H9 (cell line): ENCODE measurements at regions not wholly inside any gene's neighbourhood (a gene's known extent, or its start where the extent isn't known, plus 50 kb on each side); places are given as distances from the start of the nearest gene placed in this dataset.

Source experiments
- DNase-seq: peaks from one replicate; pipeline ENCODE4 v3.0.0-alpha.2; 2017
- H2AFZ ChIP-seq: one replicate; pipeline ENCODE4 v1.6.1; 2013; ENCODE audit warnings: mild to moderate bottlenecking, low read length, control low read depth, moderate library complexity
- H2AK5ac ChIP-seq: 2 replicates; pipeline ENCODE4 v1.6.1; 2013; ENCODE audit warnings: low read length, control low read depth, mixed read lengths; ENCODE audit not compliant: insufficient read length
- H2BK120ac ChIP-seq: one replicate; pipeline ENCODE4 v1.6.1; 2013; ENCODE audit warnings: low read depth, mild to moderate bottlenecking, low read length, control low read depth, inconsistent platforms; ENCODE audit not compliant: poor library complexity, severe bottlenecking
- H2BK12ac ChIP-seq: 2 replicates; pipeline ENCODE4 v1.6.1; 2013; ENCODE audit warnings: low read length, control low read depth, mixed read lengths, low read depth; ENCODE audit not compliant: insufficient read length
- H2BK15ac ChIP-seq: 2 replicates; pipeline ENCODE4 v1.6.1; 2013; ENCODE audit warnings: low read depth, low read length, control low read depth
- H2BK20ac ChIP-seq: one replicate; pipeline ENCODE4 v1.6.1; 2013; ENCODE audit warnings: low read depth, mild to moderate bottlenecking, low read length, control low read depth, inconsistent platforms; ENCODE audit not compliant: poor library complexity, severe bottlenecking
- H2BK5ac ChIP-seq: 2 replicates; pipeline ENCODE4 v1.6.1; 2013; ENCODE audit warnings: low read length, control low read depth, mixed read lengths; ENCODE audit not compliant: insufficient read length
- H3K14ac ChIP-seq: 2 replicates; pipeline ENCODE4 v1.6.1; 2013; ENCODE audit warnings: low read length, control low read depth; ENCODE audit not compliant: insufficient read depth
- H3K18ac ChIP-seq: 2 replicates; pipeline ENCODE4 v1.6.1; 2013; ENCODE audit warnings: low read depth, mild to moderate bottlenecking, mixed read lengths, low read length, control low read depth; ENCODE audit not compliant: insufficient read length
- H3K23ac ChIP-seq: 2 replicates; pipeline ENCODE4 v1.6.1; 2013; ENCODE audit warnings: low read length, control low read depth, mixed read lengths, low read depth; ENCODE audit not compliant: insufficient read length
- H3K23me2 ChIP-seq: 2 replicates; pipeline ENCODE4 v1.6.1; 2013; ENCODE audit warnings: low read depth, mild to moderate bottlenecking, mixed read lengths, low read length, control low read depth; ENCODE audit not compliant: insufficient read length, poor library complexity, severe bottlenecking
- H3K27ac ChIP-seq: 2 replicates; pipeline ENCODE4 v1.5.1; 2013; ENCODE audit warnings: low read length, control low read depth, mixed read lengths, low read depth; ENCODE audit not compliant: insufficient read length
- H3K27me3 ChIP-seq: 2 replicates; pipeline ENCODE4 v1.6.1; 2013; ENCODE audit warnings: low read length, control low read depth, inconsistent platforms; ENCODE audit not compliant: insufficient read depth
- H3K4ac ChIP-seq: 2 replicates; pipeline ENCODE4 v1.6.1; 2013; ENCODE audit warnings: low read depth, mild to moderate bottlenecking, control low read depth, inconsistent platforms, low read length, moderate library complexity
- H3K4me1 ChIP-seq: 2 replicates; pipeline ENCODE4 v1.6.1; 2013; ENCODE audit warnings: low read length, control low read depth, inconsistent platforms; ENCODE audit not compliant: insufficient read depth
- H3K4me2 ChIP-seq: 2 replicates; pipeline ENCODE4 v1.6.1; 2013; ENCODE audit warnings: low read length, control low read depth, mixed read lengths; ENCODE audit not compliant: insufficient read length, insufficient read depth
- H3K56ac ChIP-seq: 2 replicates; pipeline ENCODE4 v1.6.1; 2013; ENCODE audit warnings: low read depth, mild to moderate bottlenecking, mixed read lengths, low read length, control low read depth; ENCODE audit not compliant: insufficient read length
- H3K79me1 ChIP-seq: 2 replicates; pipeline ENCODE4 v1.6.1; 2013; ENCODE audit warnings: low read depth, mild to moderate bottlenecking, moderate library complexity, low read length, control low read depth, inconsistent platforms; ENCODE audit not compliant: insufficient read depth, poor library complexity, severe bottlenecking
- H3K79me2 ChIP-seq: 2 replicates; pipeline ENCODE4 v1.6.1; 2013; ENCODE audit warnings: low read length, control low read depth, inconsistent platforms; ENCODE audit not compliant: insufficient read depth
- H3K9ac ChIP-seq: 2 replicates; pipeline ENCODE4 v1.6.1; 2013; ENCODE audit warnings: low read length, control low read depth, mixed read lengths; ENCODE audit not compliant: insufficient read length; ENCODE audit errors: extremely low read depth
- H3K9me3 ChIP-seq: one replicate; pipeline ENCODE4 v1.6.1; 2013; ENCODE audit warnings: low read depth, low read length, inconsistent platforms; ENCODE audit not compliant: control insufficient read depth
- H3T11ph ChIP-seq: one replicate; pipeline ENCODE4 v1.6.1; 2013; ENCODE audit warnings: mild to moderate bottlenecking, low read length, control low read depth, inconsistent platforms
- H4K20me1 ChIP-seq: one replicate; pipeline ENCODE4 v1.6.1; 2013; ENCODE audit not compliant: control insufficient read depth, insufficient read length, insufficient read depth
- H4K5ac ChIP-seq: 2 replicates; pipeline ENCODE4 v1.6.1; 2013; ENCODE audit warnings: low read depth, mild to moderate bottlenecking, mixed read lengths, low read length, control low read depth; ENCODE audit not compliant: insufficient read length
- H4K8ac ChIP-seq: replicated peaks from 2 replicates; pipeline ENCODE4 v1.6.1; 2013; ENCODE audit warnings: low read length, control low read depth, mixed read lengths, low read depth; ENCODE audit not compliant: insufficient read length
- H4K91ac ChIP-seq: 2 replicates; pipeline ENCODE4 v1.6.1; 2013; ENCODE audit warnings: low read depth, mild to moderate bottlenecking, moderate library complexity, mixed read lengths, low read length, control low read depth; ENCODE audit not compliant: insufficient read length
- H3K27ac Mint-ChIP-seq, 3 experiments: 2 replicates in 2 of 3; 3 replicates in 1 of 3; pipeline ENCODE4 v1.8.0; 2020 to 2021; ENCODE audit warnings: mixed read lengths in 3 of 3, mild to moderate bottlenecking in 1 of 3, moderate library complexity in 1 of 3
- H3K27me3 Mint-ChIP-seq: 2 replicates; pipeline ENCODE4 v1.8.0; 2021; ENCODE audit warnings: low read depth, mild to moderate bottlenecking, moderate library complexity, mixed read lengths
- H3K36me3 Mint-ChIP-seq, 3 experiments: 2 replicates in 2 of 3; 3 replicates in 1 of 3; pipeline ENCODE4 v1.8.0; 2020 to 2021; ENCODE audit warnings: low read depth in 3 of 3, mixed read lengths in 3 of 3; ENCODE audit not compliant: insufficient read depth in 1 of 3
- H3K4me1 Mint-ChIP-seq, 2 experiments: 2 replicates each; pipeline ENCODE4 v1.8.0; 2020; ENCODE audit warnings: mixed read lengths in 2 of 2
- H3K4me3 Mint-ChIP-seq, 2 experiments: 2 replicates in 1 of 2; 3 replicates in 1 of 2; pipeline ENCODE4 v1.8.0; 2020 to 2021; ENCODE audit warnings: mild to moderate bottlenecking in 2 of 2, mixed read lengths in 2 of 2, moderate library complexity in 1 of 2
- H3K9me3 Mint-ChIP-seq, 2 experiments: 2 replicates in 1 of 2; 3 replicates in 1 of 2; pipeline ENCODE4 v1.8.0; 2020; ENCODE audit warnings: mild to moderate bottlenecking in 2 of 2, mixed read lengths in 2 of 2, moderate library complexity in 1 of 2
- CTCF ChIP-seq: fragments of 200-600 bp; sonication (generic); conservative IDR thresholded peaks from 3 replicates; pipeline ENCODE4 v1.8.0; 2021; ENCODE audit warnings: antibody characterized with exemption, mild to moderate bottlenecking

DNA sequence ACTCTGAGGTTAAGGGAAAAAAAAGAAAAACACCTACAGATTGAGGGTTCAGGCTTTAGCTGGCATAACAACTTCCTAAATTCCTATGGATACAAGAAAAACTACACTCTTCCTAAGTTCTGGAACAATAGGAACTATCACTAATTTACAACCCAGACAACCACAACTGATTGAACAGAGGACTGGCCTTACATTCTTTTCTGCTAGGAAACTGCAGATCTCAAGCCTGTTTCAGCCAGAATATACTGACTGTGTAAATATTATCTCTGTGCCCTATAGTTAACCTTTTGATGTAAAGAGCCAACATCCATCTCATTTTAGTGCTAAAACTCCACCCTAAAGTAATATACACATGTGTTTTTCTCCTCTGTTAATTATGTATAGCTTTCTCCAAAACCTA lies 1186.5 kb upstream of the TMPRSS15 start:
- Histone ChIP-seq H3K79me2 (no peaks in the 10 kb centered on the region), H3K14ac (no peak overlapping the region), H4K91ac (no peak overlapping the region), H2BK20ac (no peak overlapping the region), H3K27me3 (no peaks in the 10 kb centered on the region), H2BK5ac (no peak overlapping the region), H3K4me1 (no peaks in the 10 kb centered on the region), H2AK5ac (no peak overlapping the region), H3K9ac (no peak overlapping the region), H3K23me2 (no peaks in the 10 kb centered on the region), H3K4ac (no peak overlapping the region), H2BK15ac (no peak overlapping the region), H3K79me1 (no peaks in the 10 kb centered on the region), H3K4me2 (no peak overlapping the region), H4K8ac (no peak overlapping the region), H4K20me1 (no peaks in the 10 kb centered on the region), H3K56ac (no peak overlapping the region), H2BK120ac (no peak overlapping the region), H3T11ph (no peak overlapping the region), H3K23ac (no peak overlapping the region), H3K27ac (no peak overlapping the region), H2BK12ac (no peak overlapping the region), H3K9me3 (no peaks in the 10 kb centered on the region), H4K5ac (no peak overlapping the region), H3K18ac (no peak overlapping the region), H2AFZ (no peak overlapping the region)
- H3K27ac Mint-ChIP-seq = no peak overlapping the region
- no peak for TF ChIP-seq CTCF
- H3K36me3 Mint-ChIP-seq = no peaks in the 10 kb centered on the region
- H3K4me1 Mint-ChIP-seq = no peaks in the 10 kb centered on the region
- H3K27me3 Mint-ChIP-seq = no peaks in the 10 kb centered on the region
- no peak overlapping the region for H3K4me3 Mint-ChIP-seq
- no peaks in the 10 kb centered on the region for H3K9me3 Mint-ChIP-seq
- no peak for DNase-seq
